GM19372 (cell line): ENCODE measurements at regions not wholly inside any gene's neighbourhood (a gene's known extent, or its start where the extent isn't known, plus 50 kb on each side); places are given as distances from the start of the nearest gene placed in this dataset.
A peak's percentile ranks its signal among the peaks of the same experiment; 100 is the strongest.

Experiments used
- ATAC-seq: cut with Tn5 transposase; IDR thresholded peaks from one replicate; pipeline ENCODE4 v1.9.1; 2021; ENCODE audit warnings: mild to moderate bottlenecking, low read depth, moderate library complexity; ENCODE audit not compliant: unreplicated experiment

DNA sequence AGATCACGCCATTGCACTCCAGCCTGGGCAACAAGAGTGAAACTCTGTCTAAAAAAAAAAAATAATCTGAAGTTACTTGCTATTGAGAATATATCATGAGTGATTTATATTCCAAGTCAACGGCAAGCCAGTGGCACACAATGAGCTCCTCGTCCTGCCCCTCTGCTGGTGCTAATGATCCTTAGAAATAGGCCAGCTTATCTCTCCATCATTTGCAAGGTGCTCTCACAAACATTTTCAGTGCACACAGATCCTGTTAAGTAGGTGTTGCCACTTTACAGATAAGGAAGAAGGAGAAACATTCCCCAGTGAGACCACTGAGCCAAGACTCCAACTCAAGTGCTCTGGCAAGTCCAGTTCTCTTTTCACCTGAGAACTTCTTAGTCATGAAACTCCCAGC lies 91.3 kb upstream of the GPR45 start:
- no peak for ATAC-seq

DNA sequence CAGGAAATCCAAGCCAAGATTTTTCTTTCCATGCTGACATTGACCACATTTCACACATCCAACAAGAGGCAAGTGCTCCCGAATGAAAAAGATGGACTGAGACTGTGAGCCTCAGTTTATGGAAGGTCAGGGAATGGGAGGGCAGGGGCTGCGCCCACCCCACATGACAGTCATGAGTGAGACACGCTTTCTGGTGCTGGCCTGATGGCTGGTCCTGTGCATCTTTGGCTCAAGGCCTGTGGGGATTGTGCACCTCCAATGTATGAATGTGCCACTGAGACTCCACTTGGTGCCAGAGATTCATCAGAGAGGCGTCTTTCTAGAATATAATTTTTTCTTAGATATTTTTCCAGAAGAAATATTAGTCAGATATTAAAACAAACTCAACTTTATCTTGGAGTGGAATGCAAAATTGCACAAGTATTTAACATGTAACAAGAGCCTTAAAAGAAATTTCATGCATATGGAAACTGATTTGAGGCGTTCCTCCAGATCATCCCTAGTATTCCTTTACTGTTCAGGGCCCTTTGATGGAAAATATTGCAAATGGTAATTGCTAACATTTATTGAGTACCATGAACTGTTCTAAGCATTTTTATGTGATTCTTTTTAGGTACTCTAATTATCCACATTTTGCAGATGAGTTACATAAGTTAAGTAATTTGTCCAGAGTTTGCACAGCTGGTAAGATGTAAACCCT lies 87.3 kb upstream of the GPR45 start:
- no peak for ATAC-seq

DNA sequence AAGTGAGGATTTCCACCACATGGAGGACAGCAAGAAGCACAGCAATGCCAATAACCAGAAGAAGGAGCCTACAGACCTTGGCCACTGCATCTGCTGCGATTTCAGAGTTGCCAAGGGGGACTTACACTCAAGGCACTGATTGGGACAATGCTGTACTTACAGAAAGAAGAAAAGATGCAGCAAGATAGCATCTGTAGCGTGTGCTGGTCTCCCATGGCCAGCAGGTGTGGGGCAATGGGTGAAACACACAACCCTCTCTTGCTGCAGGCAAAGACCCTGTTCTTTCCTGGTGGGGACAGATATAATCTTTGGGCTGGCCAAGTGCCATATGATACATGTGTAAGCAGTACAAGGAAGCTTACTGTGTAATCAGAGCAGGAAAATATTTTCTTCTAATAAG lies 85.4 kb upstream of the GPR45 start:
- no peak for ATAC-seq

DNA sequence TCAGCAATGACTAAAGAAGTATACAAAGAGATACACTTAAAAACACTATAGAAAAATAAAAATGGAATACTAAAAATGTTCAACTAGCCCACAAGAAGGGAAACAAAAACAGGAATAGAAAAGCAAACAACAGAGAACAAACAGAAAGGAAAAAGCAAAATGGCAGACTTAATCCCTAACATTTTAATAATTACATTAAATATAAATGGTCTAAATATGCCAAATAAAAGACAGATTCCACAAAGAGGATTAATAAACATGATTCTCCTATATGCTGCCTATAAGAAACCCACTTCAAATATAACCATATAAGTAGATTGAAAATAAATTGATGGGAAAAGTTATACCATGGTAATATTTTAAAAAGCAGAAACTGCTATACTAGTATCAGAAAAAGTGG lies 83.5 kb upstream of the GPR45 start:
- ATAC-seq, result no peak

DNA sequence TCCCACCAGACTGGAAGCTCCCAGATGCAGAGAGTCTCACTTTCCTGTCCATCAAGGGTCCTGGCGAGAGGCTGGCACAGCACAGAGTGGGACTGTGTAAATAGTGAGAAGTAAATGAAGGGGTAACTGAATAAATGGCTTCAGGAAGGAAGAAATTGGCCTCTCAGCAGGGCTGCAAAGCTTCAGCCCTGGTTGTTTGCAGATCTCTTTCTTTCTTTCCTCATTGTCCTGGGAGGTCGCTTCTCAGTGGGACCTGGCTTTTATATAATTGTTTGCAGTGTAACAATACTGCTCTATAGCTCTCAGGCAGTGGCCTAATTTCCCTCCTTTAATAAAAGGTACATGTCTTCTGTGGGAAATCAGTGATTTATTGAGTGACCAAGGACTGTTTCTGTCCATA lies 74.9 kb upstream of the GPR45 start:
- ATAC-seq, result no peak

DNA sequence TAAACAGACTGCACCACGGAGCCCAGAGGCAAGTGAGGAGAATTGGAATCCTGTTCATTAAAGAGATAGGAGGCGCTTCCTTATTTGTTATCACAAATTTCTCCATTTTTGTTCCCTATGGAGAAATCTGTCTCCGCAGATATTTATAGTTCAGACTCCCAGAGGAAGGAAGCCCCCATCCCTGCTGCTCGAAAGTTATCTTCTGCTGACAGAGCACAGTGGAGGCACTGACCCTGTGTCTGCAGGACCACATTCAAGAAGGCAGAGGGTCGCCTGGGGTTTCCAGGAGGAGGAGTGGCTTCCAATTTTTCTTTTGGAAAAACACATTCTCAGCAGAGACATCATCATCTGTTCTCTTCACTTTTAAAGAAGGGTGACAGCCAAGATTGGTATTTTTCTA lies 73.0 kb upstream of the GPR45 start:
- no peak for ATAC-seq

DNA sequence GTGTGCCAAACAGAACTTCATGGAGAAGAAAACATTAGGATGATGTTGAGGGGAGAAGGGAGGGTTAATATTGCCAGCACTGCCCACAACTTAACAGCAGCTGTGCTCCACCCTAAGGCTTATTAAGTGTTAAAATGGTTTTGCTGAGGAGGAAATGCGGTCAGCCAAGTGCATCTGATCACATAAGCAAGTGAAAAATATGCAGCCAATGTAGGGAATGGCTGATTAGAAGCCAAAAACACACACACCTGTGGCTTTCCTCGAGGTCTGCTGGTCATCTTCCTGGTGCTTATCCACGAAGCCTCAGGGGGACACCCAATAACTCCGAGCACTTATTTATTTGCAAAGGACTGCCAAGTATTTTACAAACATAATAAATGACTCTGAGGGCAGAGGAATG lies 66.3 kb upstream of the GPR45 start:
- ATAC-seq, result no peak

DNA sequence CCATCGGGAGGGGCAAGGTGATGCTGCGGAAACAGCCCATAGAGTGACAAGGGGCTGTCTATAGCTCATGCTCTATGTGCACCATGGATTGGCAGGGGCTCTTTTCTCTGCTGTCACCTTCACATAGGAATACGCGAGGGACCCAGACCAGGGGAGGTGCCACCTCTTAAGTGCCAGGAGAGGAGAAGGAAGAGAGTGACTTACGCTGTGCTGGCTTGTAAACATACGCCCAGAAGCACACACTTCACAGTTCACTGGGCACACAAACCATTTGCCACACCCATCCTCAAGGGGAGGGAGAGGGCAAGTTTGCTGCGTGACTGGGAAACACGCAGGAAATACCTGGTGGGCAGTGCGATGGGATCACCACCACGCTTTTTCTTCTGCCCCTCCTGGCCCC lies 65.1 kb upstream of the GPR45 start:
- no peak for ATAC-seq

DNA sequence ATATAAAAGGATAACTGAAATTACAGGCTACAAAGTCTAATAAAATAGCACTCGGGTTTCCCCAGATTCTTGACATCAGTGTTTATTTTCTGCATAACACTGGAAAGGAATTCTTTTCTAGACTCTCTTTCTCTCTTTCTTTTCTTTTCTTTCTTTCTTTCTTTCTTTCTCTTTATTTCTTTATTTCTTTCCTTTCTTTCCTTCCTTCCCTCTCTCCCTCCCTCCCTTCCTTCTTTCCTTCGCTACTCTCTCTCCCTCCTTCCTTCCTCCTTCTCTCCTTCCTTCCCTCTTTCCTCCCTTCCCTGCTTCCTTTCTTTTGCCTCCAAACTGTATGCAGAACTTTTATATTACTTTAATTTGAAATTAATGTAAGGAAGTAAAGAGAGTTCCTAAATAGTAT lies 64.5 kb upstream of the GPR45 start:
- ATAC-seq, result no peak

DNA sequence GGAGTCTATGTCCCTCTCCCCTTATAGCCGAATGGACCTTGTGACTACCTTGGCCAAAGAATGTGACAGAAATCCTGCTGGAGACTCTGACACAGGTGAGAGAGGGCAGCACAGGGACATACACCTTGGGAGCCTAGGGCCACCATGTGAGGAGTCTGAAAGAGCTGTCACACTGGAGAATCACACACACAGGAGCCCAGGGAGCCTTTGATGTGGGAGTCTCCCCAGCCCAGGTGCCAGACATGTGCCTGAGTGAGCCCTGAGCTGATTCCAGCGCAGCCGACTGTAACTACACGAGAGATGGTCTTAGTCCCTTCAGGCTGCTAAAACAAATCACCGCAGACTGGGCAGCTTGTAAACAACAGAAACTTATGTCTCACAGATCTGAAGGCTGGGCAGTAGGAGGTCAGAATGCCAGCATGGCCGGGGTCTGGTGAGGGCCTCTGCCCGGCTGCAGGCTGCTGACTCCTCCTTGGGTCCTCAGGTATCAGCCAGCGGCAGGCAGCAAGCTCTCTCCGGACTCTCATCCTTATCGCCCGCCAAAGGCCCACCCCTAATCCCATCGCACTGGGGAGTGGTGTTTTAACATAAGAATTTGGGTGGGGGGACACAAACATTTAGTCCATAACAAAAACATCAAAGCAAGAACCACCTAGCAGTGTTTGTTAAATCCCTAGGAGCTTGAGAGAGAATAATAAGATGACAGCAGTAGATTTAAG lies 63.8 kb upstream of the GPR45 start:
- no peak for ATAC-seq

DNA sequence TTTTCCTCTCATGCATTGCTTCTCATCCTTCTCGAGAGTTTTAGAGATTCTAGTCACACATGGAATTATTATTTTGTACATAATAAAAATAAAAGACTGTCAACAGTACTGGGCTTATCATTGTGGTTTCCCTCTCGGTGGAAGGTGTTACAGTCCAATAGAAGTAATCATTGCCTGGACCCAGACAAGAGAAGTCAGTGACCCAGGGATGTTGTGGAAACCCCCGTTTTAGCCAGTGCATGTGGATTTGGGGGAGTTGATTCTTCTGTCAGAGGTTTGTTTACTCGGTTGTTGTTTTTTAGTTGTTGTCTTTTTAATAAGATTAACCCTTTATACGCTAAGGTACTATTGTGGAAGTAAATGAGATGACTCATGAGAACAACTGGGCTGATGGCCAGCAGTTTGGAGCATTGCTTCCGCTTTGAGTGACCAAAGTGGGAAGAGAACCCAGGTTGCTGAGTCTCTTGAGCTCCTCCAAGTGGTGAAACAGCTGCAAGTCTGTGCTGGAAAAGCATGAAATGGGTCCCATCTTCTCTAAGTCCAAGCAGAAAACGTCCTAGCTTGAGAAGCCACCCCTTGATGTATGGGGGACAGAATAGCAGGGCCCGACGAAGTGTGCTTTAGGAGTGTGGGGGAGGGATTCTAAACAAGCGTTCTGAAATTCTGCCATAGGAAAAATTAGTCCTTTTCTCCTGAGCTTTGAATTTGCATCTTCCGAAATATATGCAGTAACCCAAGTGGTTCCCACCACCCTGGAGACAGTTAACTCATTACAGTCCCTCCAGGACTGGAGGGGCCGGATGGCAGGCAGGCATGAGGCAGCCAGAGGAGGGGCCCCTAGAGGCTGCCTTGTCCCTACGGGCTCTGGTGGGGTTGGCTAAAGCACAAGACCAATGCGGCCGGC lies 61.8 kb upstream of the GPR45 start:
- ATAC-seq, result no peak

DNA sequence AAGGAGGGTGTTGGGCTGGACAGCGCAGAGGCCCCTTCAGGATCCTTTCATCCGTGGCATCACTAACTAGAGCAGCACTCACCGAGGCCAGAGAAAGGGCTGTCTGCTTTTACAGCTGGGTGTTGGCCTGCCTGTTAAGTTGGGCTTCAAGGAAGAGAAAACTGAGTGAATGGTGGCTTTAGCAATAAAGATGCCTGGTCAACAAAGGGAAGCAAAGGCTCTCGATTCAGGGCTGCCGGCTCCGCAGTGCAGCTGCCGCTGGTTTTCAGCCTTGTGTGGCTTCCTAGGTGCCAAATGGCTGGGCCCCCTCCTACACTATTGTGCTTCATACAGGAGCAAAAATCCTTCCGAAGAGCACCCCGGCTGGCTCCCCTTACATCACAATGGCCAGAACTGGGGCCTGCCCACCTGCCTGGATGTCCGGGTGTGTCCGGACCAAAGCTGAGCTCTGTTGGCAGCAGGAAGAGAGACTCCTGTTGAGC lies 61.0 kb upstream of the GPR45 start:
- ATAC-seq, result no peak

DNA sequence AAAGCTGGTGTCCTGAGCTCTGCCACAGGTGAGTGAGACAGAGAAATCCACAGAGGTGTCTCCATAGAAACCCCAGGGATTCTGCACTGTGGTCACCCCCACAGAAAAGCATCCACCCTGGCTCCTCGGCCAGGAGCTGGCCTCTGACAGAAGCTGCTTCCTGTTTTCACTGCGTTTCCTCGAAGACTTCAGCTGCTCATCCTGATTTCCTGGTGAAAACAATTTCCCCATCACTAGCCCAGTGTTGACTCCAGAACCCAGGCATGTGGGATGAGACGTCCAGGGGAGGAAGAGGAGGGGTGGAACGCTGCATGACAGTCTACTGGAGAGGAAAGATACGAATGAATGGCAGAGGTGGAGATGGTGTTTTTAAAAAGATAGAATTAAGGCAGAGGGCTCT lies 60.3 kb upstream of the GPR45 start:
- no peak for ATAC-seq

DNA sequence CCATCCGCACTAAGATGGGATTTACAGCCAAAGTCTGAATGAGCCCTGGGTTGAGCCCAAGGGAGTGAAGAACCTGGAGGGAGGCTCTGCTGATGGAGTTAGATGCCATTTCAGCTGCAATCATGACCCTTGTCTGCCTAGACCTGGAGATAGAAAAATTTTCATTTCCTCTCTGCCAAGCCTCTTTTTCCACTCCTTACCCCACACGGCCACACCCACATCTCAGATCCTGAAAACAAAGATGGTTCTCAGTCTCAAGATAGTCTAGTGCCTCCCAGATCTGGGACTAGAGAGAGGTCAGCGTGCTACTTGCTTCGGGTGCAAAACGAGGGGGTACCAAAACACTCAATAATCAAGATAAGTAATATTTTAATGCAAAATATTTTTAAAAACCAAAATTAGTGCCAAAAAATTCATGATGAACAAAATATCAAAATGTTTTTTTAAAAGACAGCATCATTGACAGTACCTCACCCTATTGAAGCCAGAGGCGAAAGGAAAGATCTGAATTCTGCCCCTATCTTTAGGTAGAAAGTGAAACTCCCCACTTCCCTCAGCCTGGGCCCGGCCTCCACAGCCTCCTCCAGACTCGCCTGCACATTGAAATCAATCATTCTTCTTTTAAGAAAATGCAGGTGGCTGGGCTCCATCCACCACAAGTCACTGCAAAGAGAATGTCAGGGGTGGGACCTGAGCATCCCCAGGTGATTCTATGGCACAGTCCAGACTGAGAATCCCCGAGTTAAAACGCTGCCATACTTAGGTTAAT lies 57.8 kb upstream of the GPR45 start:
- peak; percentile 67 for ATAC-seq

DNA sequence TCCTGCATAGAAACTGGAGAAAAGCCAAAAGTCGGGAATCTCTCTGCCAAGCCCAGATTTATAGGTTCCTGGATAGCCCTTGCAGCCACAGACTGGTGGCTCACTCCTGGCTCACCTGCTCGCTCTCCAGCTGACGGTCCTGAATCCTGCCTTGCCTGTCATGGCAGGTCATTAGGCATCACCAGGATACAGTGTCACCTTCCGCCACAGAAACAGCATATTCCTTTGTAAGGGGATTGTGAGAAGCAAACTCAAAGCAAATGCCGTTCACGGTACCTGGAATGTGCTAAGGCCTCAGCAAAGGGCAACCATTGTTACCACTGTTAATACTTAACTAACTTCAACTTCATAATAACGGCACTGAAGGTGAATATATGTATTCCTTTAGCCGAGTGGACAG lies 57.1 kb upstream of the GPR45 start:
- ATAC-seq, result no peak

DNA sequence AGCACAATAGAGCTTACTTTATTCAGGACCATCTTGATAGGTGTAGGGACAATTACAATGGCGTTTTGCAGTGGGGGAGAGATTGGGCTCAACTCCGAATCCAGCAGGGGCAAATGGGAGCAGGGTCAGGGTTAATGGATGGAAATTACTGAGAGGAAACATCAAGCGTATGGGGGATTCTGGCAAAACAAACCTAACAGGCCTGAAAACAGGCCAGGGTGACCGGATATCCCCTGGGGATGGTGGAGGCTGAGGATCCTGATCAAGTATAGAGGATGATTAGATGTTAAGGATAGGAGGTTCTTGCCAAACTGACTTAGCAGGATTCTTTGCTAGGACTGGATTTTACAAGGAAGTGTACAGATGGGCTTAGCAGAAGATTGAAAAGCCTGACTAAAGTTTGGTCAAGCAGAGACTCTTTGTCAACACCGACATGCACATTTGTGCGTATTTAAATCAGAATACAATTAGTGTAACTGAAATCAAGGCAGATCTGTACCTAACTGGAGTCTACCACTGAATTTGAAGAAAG lies 54.5 kb upstream of the GPR45 start:
- no peak for ATAC-seq

DNA sequence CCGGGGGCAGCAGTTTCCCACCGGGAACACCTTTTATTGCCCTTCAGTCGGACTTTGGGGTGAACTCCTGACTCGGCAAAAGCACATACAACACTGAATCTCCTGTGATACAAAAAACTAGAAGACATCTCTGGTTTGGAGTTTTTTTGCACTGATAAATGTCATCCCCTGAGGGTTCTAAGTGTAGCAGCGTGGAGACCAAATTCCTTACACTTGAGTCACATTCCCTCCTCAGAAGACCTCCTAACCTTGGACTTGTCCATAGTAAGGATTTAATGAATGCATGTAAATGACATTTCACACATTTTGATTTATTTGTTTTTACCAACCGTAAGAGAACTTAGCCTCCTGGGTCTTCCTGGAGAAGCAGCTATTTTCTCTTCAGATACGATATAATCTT lies 54.0 kb upstream of the GPR45 start:
- ATAC-seq, result no peak

DNA sequence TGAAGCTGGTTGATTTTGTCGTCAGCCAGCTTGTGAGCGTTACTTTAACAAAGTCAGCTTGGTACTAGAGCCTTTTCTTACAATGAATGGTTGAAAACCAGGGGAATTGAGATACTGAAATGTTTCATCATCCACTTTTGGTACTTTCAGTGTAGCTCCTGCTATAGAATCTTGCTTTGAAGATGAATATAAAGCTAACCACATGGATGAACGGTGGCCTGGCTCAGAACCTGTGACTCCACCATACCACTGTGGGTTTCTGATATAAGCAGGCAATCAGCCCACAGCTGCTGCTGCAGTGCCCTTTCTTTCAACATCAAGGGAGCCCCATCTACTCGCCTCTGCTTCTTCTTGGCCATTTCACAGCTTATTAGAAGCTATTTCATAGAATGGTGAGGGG lies 53.2 kb upstream of the GPR45 start:
- ATAC-seq, result no peak
